HepG2 (cell line): ENCODE measurements at regions not wholly inside any gene's neighbourhood (a gene's known extent, or its start where the extent isn't known, plus 50 kb on each side); places are given as distances from the start of the nearest gene placed in this dataset.

Experiments
- EZH2 ChIP-seq: conservative IDR thresholded peaks from 2 replicates; pipeline ENCODE4 v1.6.1; 2012; ENCODE audit warnings: mild to moderate bottlenecking, low read depth, low read length, moderate library complexity
- HCFC1 ChIP-seq: fragments of 150-350 bp; IDR thresholded peaks from 2 replicates; pipeline ENCODE4 v1.6.1; 2014; ENCODE audit warnings: low read depth, low read length
- HNRNPUL1 ChIP-seq: fragments of 200-400 bp; formaldehyde crosslinking; IDR thresholded peaks from 2 replicates; pipeline ENCODE4 v1.6.1; 2017; ENCODE audit warnings: low read depth, mild to moderate bottlenecking, low read length, moderate library complexity
- MZF1 ChIP-seq: sonication (generic); formaldehyde crosslinking; IDR thresholded peaks from 2 replicates; pipeline ENCODE4 v1.8.1; 2023; ENCODE audit warnings: mild to moderate bottlenecking, missing genetic modification reagents, borderline replicate concordance
- NR2C2 ChIP-seq: sonication (generic); formaldehyde crosslinking; IDR thresholded peaks from 2 replicates; pipeline ENCODE4 v1.4.0; 2020; ENCODE audit warnings: missing genetic modification reagents, mild to moderate bottlenecking, moderate library complexity, borderline replicate concordance
- POLR2A ChIP-seq, 2 experiments: IDR thresholded peaks; 2 replicates each; pipeline ENCODE4 v1.6.1; 2011; ENCODE audit warnings: low read depth in 2 of 2, low read length in 2 of 2, mild to moderate bottlenecking in 1 of 2, moderate library complexity in 1 of 2; ENCODE audit not compliant: insufficient read depth in 1 of 2
- PPARG ChIP-seq: conservative IDR thresholded peaks from 2 replicates; pipeline ENCODE4 v1.6.1; 2016; ENCODE audit warnings: missing biosample characterization, missing genetic modification reagents
- TCF7 ChIP-seq: sonication (generic); IDR thresholded peaks from 2 replicates; pipeline ENCODE4 v1.6.1; 2016; ENCODE audit warnings: antibody characterized with exemption, low read depth
- ZMYM4 ChIP-seq: sonication (generic); formaldehyde crosslinking; IDR thresholded peaks from 2 replicates; pipeline ENCODE4 v1.8.1; 2023; ENCODE audit warnings: mild to moderate bottlenecking, missing genetic modification reagents

- no peak for TF ChIP-seq MZF1 (CRISPR knock-in tag)
- TF ChIP-seq EZH2 = no peak
- no peak for TF ChIP-seq HNRNPUL1
- no peak for TF ChIP-seq POLR2A (IDR thresholded peaks at IDR 0.05; ENCODE audit: insufficient read depth in 1 of 2, low read depth in 2 of 2, low read length in 2 of 2)
- TF ChIP-seq TCF7 = no peak
- TF ChIP-seq ZMYM4 (CRISPR knock-in tag) = no peak
- no peak for TF ChIP-seq NR2C2 (CRISPR knock-in tag)
- no peak for TF ChIP-seq HCFC1
- no peak for TF ChIP-seq PPARG
Observed at GRCh38 chr3:20375302-20375701, 189.3 kb upstream of the SGO1 start.
